Muscle of back (tissue), 3 donors: ENCODE measurements at regions not wholly inside any gene's neighbourhood (a gene's known extent, or its start where the extent isn't known, plus 50 kb on each side); places are given as distances from the start of the nearest gene placed in this dataset.
"Not testable (repeated sequence)": the region's sequence is repeated elsewhere in the genome, so short reads cannot be mapped to it uniquely, and the experiment has no call there.

Source experiments
- DNase-seq, 3 donors: peaks; one replicate each; pipeline versions ENCODE4 v3.0.0 to v3.0.0-alpha.2; 2013

GRCh38 chr6:118367314-118367713 lies 180.8 kb upstream of the PLN start:
- no peak for DNase-seq

- no peak for DNase-seq
These were observed 177.4 kb upstream of the PLN start for GRCh38 chr6:118370722-118371121.

DNA sequence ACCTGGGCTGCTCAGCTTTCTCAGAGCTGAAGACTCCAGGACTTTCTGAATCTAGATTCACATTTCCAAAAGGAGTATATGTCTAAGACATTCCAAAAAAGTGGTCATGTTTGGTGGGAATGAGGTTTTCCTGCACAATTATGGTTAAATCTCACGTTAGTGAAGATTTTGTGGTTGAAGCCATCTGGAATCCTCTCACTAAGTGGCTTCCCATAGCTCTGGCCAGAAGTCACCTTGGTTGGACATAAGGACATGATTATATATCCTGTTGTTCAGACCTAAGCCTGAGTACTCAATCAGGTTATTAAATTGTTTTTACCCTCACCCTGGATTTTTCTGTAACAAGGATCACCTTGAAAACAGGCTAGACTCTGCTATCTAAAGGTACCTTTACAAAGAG lies 176.1 kb upstream of the PLN start:
- DNase-seq = no peak

GRCh38 chr6:118372413-118372812 lies 175.7 kb upstream of the PLN start:
- no peak for DNase-seq

DNA sequence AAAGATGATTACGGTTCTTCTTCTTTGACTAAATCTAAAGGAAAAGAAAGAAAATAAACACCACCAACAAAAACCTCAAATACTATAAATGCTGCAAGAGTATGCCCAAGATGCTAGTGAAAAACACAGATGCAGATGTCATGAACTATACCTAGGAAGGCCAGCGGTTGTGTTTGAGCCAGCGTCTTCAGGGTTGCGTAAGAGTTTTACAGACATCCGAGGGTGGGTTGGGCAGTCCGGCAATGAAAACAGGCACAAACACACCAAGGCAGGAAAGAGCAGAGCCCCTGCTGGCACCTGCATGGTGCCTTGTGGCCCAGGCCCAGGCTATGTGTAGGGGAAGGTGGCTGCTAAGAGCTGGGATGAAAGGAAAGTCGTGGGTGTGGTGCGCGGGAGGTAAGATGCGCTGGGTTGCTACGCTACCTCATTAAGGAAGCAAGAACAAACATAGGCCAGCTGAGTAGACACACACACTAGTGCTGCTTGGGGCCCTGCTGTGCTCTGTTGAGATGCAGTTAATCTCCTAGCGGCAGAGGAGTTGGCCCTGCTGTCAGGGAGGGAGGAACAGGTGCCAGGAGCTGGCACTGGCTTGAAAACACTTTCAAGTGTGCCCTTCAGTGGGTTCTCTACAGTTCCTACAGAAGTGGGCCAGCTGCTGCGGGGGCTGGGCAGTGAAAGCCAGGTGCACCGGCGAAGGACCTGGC lies 170.2 kb upstream of the PLN start:
- DNase-seq = peak; percentile 8 to 64 (median 42)

DNA sequence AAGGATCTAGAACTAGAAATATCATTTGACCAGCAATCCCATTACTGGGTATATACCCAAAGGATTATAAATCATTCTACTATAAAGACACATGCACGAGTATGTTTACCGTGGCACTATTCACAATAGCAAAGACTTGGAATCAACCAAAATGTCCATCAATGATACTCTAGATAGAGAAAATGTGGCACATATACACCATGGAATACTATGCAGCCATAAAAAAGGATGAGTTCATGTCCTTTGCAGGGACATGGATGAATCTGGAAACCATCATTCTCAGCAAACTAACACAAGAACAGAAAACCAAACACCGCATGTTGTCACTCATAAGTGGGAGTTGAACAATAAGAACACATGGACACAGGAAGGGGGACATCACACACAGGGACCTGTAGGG lies 167.5 kb upstream of the PLN start:
- not testable (repeated sequence) for DNase-seq

- no peak for DNase-seq
These were observed 166.0 kb upstream of the PLN start for GRCh38 chr6:118382126-118382525.

GRCh38 chr6:118383924-118384323 lies 164.2 kb upstream of the PLN start:
- no peak for DNase-seq

DNA sequence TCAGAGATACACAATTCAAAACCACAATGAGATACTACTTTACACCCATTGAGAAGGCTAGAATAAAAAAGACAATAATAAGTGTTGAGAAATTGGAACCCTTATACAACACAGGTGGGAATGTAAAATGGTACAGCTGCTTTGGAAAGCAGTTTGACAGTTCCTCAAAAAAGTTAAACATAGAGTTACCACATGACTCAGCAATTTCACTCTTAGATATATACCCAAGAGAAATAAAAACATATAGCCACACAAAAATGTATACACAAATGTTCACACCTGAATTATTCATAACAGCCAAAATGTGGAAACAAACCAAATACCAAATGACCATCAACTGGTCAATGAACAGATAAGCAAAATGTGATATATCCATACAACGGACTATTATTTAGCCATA lies 161.1 kb upstream of the PLN start:
- DNase-seq = no peak

DNA sequence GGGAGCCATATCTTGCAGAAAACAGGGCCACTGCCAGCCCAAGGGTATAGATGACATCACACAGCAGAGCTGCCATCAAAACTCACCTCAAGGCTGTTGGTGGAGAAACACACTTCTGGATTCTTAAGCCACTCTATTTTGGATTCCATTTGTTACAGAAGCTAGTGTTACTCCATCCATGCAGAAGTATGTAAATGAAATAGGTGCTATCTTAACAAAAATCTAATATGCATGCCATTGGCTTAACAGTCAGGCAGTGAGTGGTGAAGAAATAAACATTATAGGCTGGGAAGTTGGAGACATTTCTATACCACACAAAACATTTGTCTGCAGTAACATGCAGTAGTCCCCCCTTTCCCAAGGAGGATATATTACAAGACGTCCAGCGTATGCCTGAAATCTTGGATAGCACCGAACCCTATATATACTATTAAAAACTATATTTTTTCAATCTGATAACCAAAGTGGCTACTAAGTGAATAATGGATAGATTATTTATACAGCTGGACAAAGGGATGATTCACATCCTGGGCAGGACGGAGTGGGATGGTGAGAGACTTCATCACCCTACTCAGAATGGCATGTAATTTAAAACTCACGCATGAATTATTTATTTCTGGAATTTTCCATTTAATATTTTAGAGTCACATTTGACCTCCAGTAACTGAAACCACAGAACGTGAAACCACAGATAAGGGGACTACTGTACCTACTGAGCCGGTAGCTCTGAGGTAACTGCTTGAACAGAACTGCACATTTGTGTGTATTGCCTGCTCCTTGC lies 160.0 kb upstream of the PLN start:
- DNase-seq = peak in 1 of 3 donors; percentile 49

GRCh38 chr6:118391086-118391485 lies 157.0 kb upstream of the PLN start:
- no peak for DNase-seq

DNA sequence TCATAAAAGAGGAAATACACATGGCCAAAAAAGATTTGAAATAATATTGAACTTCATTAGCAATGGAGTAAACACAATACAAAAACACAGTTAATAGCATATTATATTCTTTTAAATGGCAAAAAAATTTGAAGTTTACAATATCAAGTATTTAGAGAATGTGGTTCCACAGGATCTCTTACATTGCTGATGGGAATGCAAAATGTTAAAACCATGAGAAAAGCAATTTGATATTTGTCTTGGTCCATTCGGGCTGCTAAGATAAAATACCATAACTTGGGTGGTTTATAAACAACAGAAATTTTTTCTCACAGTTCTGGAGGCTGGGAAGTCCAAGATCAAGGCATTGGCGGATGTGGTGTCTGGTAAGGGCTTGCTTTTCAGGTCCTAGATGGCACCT lies 154.0 kb upstream of the PLN start:
- no peak for DNase-seq

- no peak for DNase-seq
These were observed 151.1 kb upstream of the PLN start for GRCh38 chr6:118396969-118397368.

GRCh38 chr6:118397671-118398465 lies 150.2 kb upstream of the PLN start:
- DNase-seq = peak in 2 of 3 donors; percentile 26 to 51

GRCh38 chr6:118400098-118400497 lies 148.0 kb upstream of the PLN start:
- DNase-seq = no peak

- DNase-seq = no peak
These were observed 147.5 kb upstream of the PLN start for GRCh38 chr6:118400582-118400981.

GRCh38 chr6:118401325-118401975 lies 146.6 kb upstream of the PLN start:
- no peak for DNase-seq

- no peak for DNase-seq
These were observed 145.1 kb upstream of the PLN start for GRCh38 chr6:118403036-118403435.

DNA sequence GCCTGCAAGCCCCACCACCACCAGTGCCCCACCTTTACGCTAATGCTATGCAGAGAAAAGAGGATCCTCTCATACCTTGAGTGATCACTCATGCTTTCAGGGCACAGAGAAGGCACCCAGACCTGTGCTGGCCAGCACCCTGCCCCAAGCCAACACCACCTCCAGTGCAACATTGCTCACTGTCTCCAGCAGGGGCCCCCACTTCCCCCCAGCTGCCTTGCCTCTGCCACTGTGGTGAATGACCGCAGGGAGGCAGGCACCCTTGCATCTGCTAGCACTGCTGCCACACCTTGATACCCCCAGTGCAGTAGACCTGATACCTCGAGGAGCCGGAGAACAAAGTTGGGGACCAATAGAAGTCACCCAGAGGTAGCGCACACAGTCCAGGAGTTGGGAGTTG lies 139.2 kb upstream of the PLN start:
- no peak for DNase-seq

DNA sequence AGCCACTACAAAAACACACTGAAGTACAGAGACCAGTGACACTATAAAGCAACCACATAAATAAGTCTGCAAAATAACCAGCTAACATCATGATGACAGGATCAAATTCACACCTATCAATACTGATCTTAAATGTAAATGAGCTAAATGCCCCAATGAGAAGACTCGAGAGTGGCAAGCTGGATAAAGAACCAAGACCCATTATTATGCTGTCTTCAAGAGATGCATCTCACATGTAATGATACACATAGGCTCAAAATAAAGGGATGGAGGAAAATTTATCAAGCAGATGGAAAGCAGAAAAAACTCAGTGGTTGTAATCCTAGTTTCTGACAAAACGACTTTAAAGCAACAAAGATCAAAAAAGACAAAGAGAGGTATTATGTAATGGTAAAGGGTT lies 138.1 kb upstream of the PLN start:
- DNase-seq = no peak
